HEK293 (cell line): ENCODE measurements at regions not wholly inside any gene's neighbourhood (a gene's known extent, or its start where the extent isn't known, plus 50 kb on each side); places are given as distances from the start of the nearest gene placed in this dataset.

Experiments
- BCL11B ChIP-seq: fragments of 450-650 bp; formaldehyde crosslinking; IDR thresholded peaks from 2 replicates; pipeline ENCODE4 v1.5.1; 2016; ENCODE audit warnings: low read depth, missing biosample characterization, missing genetic modification characterization
- CTCF ChIP-seq: fragments of 450-650 bp; formaldehyde crosslinking; IDR thresholded peaks from 2 replicates; pipeline ENCODE4 v1.5.1; 2016; ENCODE audit warnings: missing biosample characterization, missing genetic modification characterization
- ZNF24 ChIP-seq: fragments of 450-650 bp; formaldehyde crosslinking; IDR thresholded peaks from 2 replicates; pipeline ENCODE4 v1.5.1; 2016; ENCODE audit warnings: missing biosample characterization, missing genetic modification characterization
- ZNF248 ChIP-seq: fragments of 450-650 bp; formaldehyde crosslinking; IDR thresholded peaks from 2 replicates; pipeline ENCODE4 v1.5.1; 2017; ENCODE audit warnings: missing biosample characterization, missing genetic modification characterization
- ZNF664 ChIP-seq: fragments of 450-650 bp; formaldehyde crosslinking; IDR thresholded peaks from 2 replicates; pipeline ENCODE4 v1.5.1; 2016; ENCODE audit warnings: missing biosample characterization, missing genetic modification characterization
- TF ChIP-seq, protein P1 (sequence below): fragments of 450-650 bp; formaldehyde crosslinking; conservative IDR thresholded peaks from 2 replicates; pipeline ENCODE4 v1.5.1; 2016; ENCODE audit warnings: low read depth, missing biosample characterization, missing genetic modification characterization

GRCh38 chr12:90237841-90238240 is 529.2 kb upstream of the ATP2B1 start:
- TF ChIP-seq BCL11B (tag by site-specific recombination), result no peak
- no peak for TF ChIP-seq ZNF24
- TF ChIP-seq ZNF664 (tag by site-specific recombination), result no peak
- TF ChIP-seq CTCF (tag by site-specific recombination), result no peak
- TF ChIP-seq, protein P1, sequence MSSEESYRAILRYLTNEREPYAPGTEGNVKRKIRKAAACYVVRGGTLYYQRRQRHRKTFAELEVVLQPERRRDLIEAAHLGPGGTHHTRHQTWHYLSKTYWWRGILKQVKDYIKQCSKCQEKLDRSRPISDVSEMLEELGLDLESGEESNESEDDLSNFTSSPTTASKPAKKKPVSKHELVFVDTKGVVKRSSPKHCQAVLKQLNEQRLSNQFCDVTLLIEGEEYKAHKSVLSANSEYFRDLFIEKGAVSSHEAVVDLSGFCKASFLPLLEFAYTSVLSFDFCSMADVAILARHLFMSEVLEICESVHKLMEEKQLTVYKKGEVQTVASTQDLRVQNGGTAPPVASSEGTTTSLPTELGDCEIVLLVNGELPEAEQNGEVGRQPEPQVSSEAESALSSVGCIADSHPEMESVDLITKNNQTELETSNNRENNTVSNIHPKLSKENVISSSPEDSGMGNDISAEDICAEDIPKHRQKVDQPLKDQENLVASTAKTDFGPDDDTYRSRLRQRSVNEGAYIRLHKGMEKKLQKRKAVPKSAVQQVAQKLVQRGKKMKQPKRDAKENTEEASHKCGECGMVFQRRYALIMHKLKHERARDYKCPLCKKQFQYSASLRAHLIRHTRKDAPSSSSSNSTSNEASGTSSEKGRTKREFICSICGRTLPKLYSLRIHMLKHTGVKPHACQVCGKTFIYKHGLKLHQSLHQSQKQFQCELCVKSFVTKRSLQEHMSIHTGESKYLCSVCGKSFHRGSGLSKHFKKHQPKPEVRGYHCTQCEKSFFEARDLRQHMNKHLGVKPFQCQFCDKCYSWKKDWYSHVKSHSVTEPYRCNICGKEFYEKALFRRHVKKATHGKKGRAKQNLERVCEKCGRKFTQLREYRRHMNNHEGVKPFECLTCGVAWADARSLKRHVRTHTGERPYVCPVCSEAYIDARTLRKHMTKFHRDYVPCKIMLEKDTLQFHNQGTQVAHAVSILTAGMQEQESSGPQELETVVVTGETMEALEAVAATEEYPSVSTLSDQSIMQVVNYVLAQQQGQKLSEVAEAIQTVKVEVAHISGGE (tag by site-specific recombination), result no peak
- no peak for TF ChIP-seq ZNF248
